Gastroesophageal sphincter (tissue), 4 donors: ENCODE measurements at regions not wholly inside any gene's neighbourhood (a gene's known extent, or its start where the extent isn't known, plus 50 kb on each side); places are given as distances from the start of the nearest gene placed in this dataset.

Source experiments
- ATAC-seq: fragments of 150-250 bp; one replicate; pipeline ENCODE4 v1.9.1; 2016; ENCODE audit warnings: mild to moderate bottlenecking, moderate library complexity
- H3K27ac ChIP-seq, 4 donors: fragments of 200-600 bp; sonication (generic) in 3 of 4; 1 replicate in 3 of 4; 2 replicates in 1 of 4; pipeline ENCODE4 v1.5.1; 2016 to 2019
- H3K27me3 ChIP-seq: fragments of 200-600 bp; sonication (generic); one replicate; pipeline ENCODE4 v1.5.1; 2019
- H3K36me3 ChIP-seq, 2 donors: fragments of 200-600 bp; sonication (generic); one replicate each; pipeline ENCODE4 v1.5.1; 2019; ENCODE audit warnings: control low read depth in 1 of 2
- H3K4me1 ChIP-seq, 3 donors: fragments of 200-600 bp; sonication (generic); 1 replicate in 2 of 3; 2 replicates in 1 of 3; pipeline ENCODE4 v1.5.1; 2016 to 2019; ENCODE audit warnings: control low read depth in 2 of 3
- H3K4me3 ChIP-seq, 2 donors: fragments of 200-600 bp; sonication (generic); one replicate each; pipeline ENCODE4 v1.5.1; 2019; ENCODE audit warnings: mild to moderate bottlenecking in 1 of 2, moderate library complexity in 1 of 2
- H3K9me3 ChIP-seq, 3 donors: fragments of 200-600 bp; sonication (generic); one replicate each; pipeline ENCODE4 v1.5.1; 2017 to 2019; ENCODE audit warnings: control low read depth in 2 of 3
- CTCF ChIP-seq, 4 experiments: fragments of 200-600 bp in 2 of 4; fragments of 450-650 bp in 2 of 4; sonication (generic) in 1 of 4; IDR thresholded peaks; one replicate each; pipeline ENCODE4 v1.5.1; 2017 to 2019; ENCODE audit warnings: antibody characterized with exemption in 4 of 4, mild to moderate bottlenecking in 2 of 4, moderate library complexity in 2 of 4
- EP300 ChIP-seq: sonication (generic); formaldehyde crosslinking; IDR thresholded peaks from one replicate; pipeline ENCODE4 v1.6.1; 2017; ENCODE audit warnings: antibody characterized with exemption, mild to moderate bottlenecking
- POLR2A ChIP-seq, 2 donors: fragments of 450-650 bp; IDR thresholded peaks; one replicate each; pipeline ENCODE4 v1.6.1; 2017; ENCODE audit warnings: antibody characterized with exemption in 2 of 2, mild to moderate bottlenecking in 2 of 2, moderate library complexity in 1 of 2
- POLR2AphosphoS5 ChIP-seq: sonication (generic); formaldehyde crosslinking; IDR thresholded peaks from one replicate; pipeline ENCODE4 v1.6.1; 2017; ENCODE audit warnings: antibody characterized with exemption
- WGBS, 2 donors: methylation state at CpG; one replicate each; pipeline ENCODE4 v1.1.5; 2018; ENCODE audit warnings: low coverage in 1 of 2; 5-methylcytosine and 5-hydroxymethylcytosine counted together

- Histone ChIP-seq H3K4me3 (no peak overlapping the region), H3K36me3 (no peaks in the 10 kb centered on the region), H3K27ac (no peak overlapping the region), H3K4me1 (no peaks in the 10 kb centered on the region), H3K27me3 (peaks cover 6% of the 10 kb centered on the region), H3K9me3 (peaks cover 0 to 8% (median 0%) of the 10 kb centered on the region in 3 donors)
- no peak for TF ChIP-seq EP300
- no peak for TF ChIP-seq POLR2A (IDR thresholded peaks at IDR 0.05)
- no peak for TF ChIP-seq CTCF (IDR thresholded peaks at IDR 0.05)
- TF ChIP-seq POLR2AphosphoS5: no peak
- WGBS, 2 donors: 40% methylated on average over 1 of the region's 11 CpGs; no CpG with 5 or more reads in 1 of the 2 donors
- ATAC-seq: no peak
Measured at GRCh38 chr22:27447289-27447688, 354.3 kb downstream of the MN1 start.

- Histone ChIP-seq H3K4me1 (no peaks in the 10 kb centered on the region), H3K36me3 (no peaks in the 10 kb centered on the region), H3K27me3 (peaks cover 6% of the 10 kb centered on the region), H3K27ac (no peak overlapping the region), H3K9me3 (peaks cover 0 to 8% (median 0%) of the 10 kb centered on the region in 3 donors), H3K4me3 (no peak overlapping the region)
- TF ChIP-seq POLR2A (IDR thresholded peaks at IDR 0.05) (no peak), CTCF (IDR thresholded peaks at IDR 0.05) (no peak), POLR2AphosphoS5 (no peak), EP300 (no peak)
- ATAC-seq: no peak
Measured at GRCh38 chr22:27450448-27450847, 351.1 kb downstream of the MN1 start.

- Histone ChIP-seq H3K4me1 (no peaks in the 10 kb centered on the region), H3K27ac (no peak overlapping the region), H3K9me3 (peaks cover 0 to 8% (median 0%) of the 10 kb centered on the region in 3 donors), H3K4me3 (no peak overlapping the region), H3K36me3 (no peaks in the 10 kb centered on the region), H3K27me3 (peaks cover 3% of the 10 kb centered on the region)
- 83 to 100% methylated on average over 4 of the region's 4 CpGs for WGBS, 2 donors
- ATAC-seq: no peak
- no peak for TF ChIP-seq CTCF (IDR thresholded peaks at IDR 0.05)
- no peak for TF ChIP-seq POLR2AphosphoS5
- no peak for TF ChIP-seq EP300
- no peak for TF ChIP-seq POLR2A (IDR thresholded peaks at IDR 0.05)
Measured at GRCh38 chr22:27452245-27452644, 349.3 kb downstream of the MN1 start.

GRCh38 chr22:27452922-27453321 is 348.6 kb downstream of the MN1 start:
- peaks cover 0 to 8% (median 0%) of the 10 kb centered on the region in 3 donors for H3K9me3 ChIP-seq
- H3K27ac ChIP-seq: no peak overlapping the region
- no peak for ATAC-seq
- no peaks in the 10 kb centered on the region for H3K27me3 ChIP-seq
- H3K4me3 ChIP-seq: no peak overlapping the region
- TF ChIP-seq CTCF (IDR thresholded peaks at IDR 0.05): no peak
- no peak for TF ChIP-seq POLR2A (IDR thresholded peaks at IDR 0.05)
- TF ChIP-seq POLR2AphosphoS5: no peak
- TF ChIP-seq EP300: no peak
- WGBS, 2 donors: 92% methylated on average over 4 of the region's 4 CpGs; no CpG with 5 or more reads in 1 of the 2 donors
- no peaks in the 10 kb centered on the region for H3K36me3 ChIP-seq
- H3K4me1 ChIP-seq: no peaks in the 10 kb centered on the region

- TF ChIP-seq POLR2AphosphoS5 (no peak), EP300 (no peak), CTCF (IDR thresholded peaks at IDR 0.05) (no peak), POLR2A (IDR thresholded peaks at IDR 0.05) (no peak)
- Histone ChIP-seq H3K27me3 (no peaks in the 10 kb centered on the region), H3K36me3 (no peaks in the 10 kb centered on the region), H3K4me3 (no peak overlapping the region), H3K9me3 (peaks cover 0 to 8% (median 0%) of the 10 kb centered on the region in 3 donors), H3K4me1 (no peaks in the 10 kb centered on the region), H3K27ac (no peak overlapping the region)
- no peak for ATAC-seq
- 82 to 100% methylated on average over 3 to 4 of the region's 4 CpGs for WGBS, 2 donors
Measured at GRCh38 chr22:27453725-27454124, 347.8 kb downstream of the MN1 start.
